SHP77 (cell line): ENCODE measurements at regions not wholly inside any gene's neighbourhood (a gene's known extent, or its start where the extent isn't known, plus 50 kb on each side); places are given as distances from the start of the nearest gene placed in this dataset.
A peak's percentile ranks its signal among the peaks of the same experiment; 100 is the strongest.

Source experiments
- DNase-seq, 2 experiments: peaks; one replicate each; lab custom pipeline; 2025; lab: John Stamatoyannopoulos, UW

DNA sequence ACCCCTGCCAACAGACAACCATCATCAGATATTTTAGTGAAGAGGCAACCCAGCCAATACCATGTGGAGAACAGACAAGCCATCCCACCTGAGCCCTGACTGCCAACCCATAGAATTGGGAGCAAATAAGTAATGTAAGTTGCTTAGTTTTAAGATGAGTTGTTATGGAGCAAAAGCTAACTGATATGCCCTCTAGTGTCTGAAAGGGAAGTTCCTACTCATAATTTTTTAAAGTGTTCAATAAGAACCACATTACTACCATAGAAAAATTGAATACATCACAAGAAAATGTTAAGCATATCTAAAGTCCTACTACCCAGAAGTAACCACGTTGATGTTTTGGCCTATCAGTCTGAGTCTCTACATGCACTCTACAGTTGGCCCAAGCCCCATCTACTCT, 50.8 kb upstream of the SLC36A4 start:
- DNase-seq, result no peak

DNA sequence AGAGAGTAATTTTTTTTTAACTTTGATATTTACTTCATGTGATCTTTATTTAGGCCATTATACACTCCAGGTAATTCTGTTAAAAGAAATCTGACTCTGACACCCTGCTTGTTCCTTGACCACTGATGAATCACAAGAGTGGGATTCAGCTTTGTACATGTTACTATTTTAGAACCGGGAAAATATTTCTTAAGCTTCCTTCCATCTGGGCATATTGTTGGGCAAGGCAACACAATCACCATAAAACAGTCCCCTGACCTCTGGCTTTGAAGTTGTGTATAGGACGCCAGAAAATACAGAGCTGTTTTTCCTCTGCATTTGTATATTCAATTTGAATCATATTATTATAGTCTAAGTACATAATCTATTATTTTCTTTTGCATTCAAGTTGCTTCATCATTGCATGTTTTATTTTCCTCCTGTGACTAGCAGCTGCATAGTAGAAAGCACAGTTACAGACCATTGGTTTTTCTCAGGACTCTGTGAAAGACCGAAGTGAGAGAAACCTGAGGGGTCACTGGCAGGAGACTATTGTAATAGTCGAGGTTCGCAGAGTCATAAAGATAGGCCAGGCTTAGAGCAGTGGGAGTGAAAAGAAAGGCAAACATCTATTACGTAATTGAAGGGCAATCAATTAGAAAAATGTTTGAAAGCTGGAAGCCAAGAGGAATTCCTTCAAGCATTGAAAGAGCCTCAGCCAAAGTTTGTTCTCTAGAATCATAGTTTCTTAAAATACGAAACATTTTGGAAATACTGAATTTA, 51.8 kb upstream of the SLC36A4 start:
- no peak for DNase-seq

DNA sequence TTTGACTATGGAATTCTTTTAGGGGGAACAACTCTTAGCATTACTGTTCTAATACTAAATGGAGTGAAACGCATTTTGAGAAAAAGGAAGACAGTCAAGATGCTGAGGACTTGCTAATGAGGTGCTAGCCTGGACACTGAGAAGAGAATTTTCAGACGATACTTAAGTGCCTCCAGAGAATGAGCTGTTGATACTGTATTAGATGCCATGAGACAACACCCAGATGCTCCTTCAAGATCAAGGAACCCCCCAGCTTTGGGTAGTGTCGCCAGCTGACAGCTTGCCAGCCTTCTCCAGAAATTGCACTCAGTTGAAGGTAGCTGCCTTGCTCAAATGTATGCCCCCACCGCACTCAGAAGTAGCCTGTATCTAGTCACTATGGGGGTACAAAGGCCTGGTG, 52.5 kb upstream of the SLC36A4 start:
- no peak for DNase-seq

DNA sequence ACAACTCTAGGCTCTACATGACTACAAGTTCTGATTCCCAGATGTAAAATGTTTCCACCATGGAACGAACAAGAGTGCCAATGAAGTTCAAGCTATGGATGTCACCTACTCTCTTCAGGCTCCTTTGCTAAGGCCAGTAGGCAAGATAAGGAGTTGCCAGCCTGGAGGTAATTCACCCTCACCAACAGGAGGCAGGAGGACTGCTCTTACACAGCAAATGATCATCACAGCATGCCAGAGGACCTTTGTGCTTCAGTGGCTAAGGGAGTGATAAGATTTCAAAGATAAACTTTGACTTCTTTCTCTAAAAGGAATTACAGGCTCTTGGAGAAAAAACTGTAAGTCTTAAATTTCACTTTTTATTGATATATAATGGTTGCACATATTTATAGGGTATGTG, 54.1 kb upstream of the SLC36A4 start:
- no peak for DNase-seq

DNA sequence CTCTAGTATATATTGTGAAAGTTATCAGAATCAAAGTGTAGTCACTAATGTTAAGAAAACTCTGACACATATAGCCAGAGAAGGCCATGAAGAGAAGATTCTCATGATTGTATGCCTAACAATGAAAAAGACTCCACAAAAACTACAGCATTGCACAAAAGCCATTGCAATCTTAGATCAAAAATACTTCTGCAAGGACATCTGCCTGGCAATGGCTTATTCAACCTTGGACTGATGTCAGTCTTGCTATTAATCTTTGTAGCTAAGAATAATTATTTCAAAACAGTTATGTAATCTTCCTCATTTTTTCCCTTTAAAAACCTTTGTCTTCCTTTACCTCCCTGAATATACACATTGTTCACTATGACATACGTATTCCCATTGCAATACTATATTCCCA, 55.3 kb upstream of the SLC36A4 start:
- no peak for DNase-seq

DNA sequence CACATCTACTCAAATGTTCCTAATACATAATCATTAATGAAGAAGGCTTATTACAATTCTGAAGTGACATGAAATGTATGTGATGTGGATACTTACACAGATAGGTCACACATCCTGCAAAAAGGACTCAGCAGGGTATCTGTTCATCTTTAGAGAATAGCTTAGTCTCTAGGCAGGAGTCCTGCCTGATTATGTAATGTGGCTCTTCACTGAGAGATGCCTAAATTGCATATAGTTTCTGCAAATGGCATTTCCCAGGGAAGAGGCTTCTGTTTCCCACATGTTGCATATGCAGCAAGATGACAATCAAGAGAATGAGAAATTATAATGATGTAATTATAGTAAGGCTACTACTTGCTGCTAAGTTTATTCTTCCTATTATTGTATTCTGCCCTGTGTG, 58.8 kb upstream of the SLC36A4 start:
- DNase-seq, result no peak

DNA sequence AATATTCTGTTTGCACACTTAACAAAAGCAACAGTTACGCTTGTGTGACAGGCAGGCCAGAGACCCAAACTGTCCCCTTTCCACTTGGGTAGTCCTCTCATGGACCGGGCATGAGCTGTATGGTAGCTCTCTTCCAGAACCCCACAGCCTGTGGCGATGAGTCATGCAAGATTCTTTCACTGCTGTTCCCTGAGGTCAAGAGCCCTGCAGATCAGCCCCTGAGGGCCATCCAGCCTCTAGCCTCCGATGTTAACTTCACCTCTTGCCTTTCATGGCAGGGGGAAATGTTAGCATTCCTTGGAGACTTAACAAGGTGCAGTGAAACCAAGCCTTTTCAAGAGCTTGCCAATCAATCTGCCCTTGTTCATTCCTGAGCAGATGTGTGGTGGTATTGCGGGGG, 63.2 kb upstream of the DEUP1 start:
- no peak for DNase-seq

DNA sequence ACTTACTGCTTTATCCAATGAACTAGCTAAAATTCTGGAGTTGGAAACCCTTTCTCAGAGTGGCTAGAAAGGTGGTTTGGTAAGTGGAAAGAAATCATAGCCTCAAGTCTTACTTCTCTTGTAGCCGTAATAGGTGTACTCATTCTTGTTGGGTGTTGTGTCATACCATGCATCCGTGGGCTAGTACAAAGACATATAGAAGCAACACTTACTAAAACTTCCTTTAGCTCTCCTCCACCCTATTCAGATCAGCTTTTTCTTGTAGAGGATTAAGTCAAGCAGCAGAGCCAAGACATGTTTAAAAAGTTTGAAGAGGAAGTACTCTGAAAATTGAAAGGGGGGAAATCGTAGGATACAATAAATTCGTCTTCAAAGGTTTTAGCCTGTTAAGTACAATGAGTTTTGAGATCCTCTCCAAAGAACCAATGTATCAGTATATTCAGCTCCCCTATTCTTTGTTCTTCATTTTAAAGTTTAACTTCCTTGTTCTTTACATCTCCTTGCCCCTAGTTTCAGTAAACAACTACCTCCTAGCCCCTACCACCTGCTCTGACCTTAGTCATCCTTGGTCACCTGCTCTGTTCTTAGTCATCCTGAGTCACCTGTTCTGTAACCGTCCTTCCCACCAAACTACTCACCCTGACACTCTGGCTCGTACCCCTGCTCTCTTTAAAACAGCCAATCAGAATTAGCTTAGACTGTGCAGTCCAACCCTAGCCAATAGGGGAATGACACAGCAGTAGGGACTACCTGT, 62.1 kb upstream of the DEUP1 start:
- no peak for DNase-seq

DNA sequence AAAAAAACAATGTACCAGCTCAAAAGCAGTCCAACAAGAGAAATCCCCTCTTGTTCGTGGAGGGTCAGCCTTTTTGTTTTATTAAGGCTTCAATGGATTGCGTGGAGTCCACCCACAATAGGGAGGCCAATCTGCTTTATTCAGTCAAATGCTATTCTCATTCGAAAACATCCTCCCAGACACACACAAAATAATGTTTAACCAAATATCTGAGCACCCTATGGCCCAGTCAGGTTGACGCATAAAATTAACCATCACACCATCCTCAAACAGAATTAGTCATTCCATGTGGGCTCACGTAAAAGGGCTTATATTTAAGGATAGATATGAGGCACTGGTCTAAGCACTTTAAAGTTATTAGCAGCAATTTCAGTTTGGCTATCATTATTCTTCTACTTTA, 58.9 kb upstream of the DEUP1 start:
- DNase-seq, result no peak

DNA sequence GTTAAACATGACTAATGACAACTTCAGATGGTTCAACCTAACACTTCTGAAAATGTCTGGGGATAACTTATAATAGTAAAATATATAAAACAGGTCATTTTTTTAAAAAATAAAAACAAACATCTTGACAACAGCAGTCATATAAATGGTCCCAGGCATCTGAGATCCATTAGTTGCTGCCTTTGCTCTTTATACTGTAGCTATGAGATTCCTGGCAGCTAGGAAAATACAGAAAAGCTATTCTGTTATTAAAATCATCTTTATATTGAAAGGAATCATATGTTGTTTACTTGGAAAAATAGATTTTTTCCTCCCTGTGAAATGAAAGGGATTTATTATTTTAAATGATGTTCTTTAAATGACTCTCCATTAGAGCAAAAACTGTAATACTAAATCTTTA, 55.7 kb upstream of the DEUP1 start:
- no peak for DNase-seq

DNA sequence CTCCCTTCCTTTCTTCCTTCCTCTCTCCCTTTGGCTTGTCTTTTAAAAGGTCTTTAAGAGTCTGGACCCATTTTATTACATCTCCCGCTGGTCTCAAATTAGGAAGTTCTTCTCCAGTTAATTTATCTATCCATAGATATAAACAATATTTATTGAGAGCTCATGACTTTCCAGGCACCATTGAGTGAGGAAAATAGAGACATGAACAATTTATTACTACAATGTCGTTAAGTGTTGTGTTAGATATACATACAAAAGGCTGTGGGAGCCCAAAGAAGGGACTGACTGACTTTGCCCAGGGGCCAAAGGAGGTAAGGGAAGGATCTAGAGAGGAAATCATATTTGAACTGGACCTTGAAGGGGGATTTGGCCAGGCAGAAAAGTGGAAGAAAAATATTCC, 51.6 kb upstream of the DEUP1 start:
- DNase-seq, result no peak

DNA sequence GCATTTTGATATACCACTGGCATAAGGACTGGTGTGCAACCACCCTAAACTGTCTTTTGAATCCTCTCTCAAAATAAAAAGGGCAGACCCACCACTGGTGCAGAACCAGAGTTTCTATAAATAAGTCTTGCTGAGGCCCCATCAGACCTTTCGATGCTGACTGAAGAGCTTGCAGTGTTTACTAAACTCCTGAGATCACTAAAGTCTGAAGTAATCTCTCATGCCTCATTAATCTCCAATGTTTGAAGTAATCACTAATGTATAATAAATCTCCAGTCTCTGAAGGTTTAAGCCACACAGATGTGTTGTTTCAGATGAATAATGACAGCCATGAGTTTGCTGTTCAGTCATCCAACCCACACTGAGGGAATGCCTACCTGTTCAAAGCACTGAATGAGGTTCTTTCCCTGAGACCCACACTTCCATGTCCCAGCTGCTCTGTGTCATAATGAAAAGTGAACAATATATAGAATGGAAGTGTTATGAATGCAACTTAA, 50.6 kb upstream of the DEUP1 start:
- peak; percentile 87 to 95 for DNase-seq
